HG02943 (cell line): ENCODE measurements at regions not wholly inside any gene's neighbourhood (a gene's known extent, or its start where the extent isn't known, plus 50 kb on each side); places are given as distances from the start of the nearest gene placed in this dataset.
"Not testable (repeated sequence)": the region's sequence is repeated elsewhere in the genome, so short reads cannot be mapped to it uniquely, and the experiment has no call there.

Experiments
- ATAC-seq: cut with Tn5 transposase; IDR thresholded peaks from one replicate; pipeline ENCODE4 v1.9.1; 2021; ENCODE audit warnings: mild to moderate bottlenecking, low read depth, moderate library complexity; ENCODE audit not compliant: unreplicated experiment

- ATAC-seq, result no peak
These were observed 266.0 kb upstream of the SDK2 start for GRCh38 chr17:73910206-73910605.

GRCh38 chr17:73910821-73911515, 266.7 kb upstream of the SDK2 start:
- no peak for ATAC-seq

- ATAC-seq, result no peak
These were observed 267.6 kb upstream of the SDK2 start for GRCh38 chr17:73911726-73912372.

- no peak for ATAC-seq
These were observed 268.1 kb upstream of the SDK2 start for GRCh38 chr17:73912373-73912746.

- ATAC-seq, result no peak
These were observed 270.5 kb upstream of the SDK2 start for GRCh38 chr17:73914536-73915274.

GRCh38 chr17:73919033-73919432, 274.8 kb upstream of the SDK2 start:
- not testable (repeated sequence) for ATAC-seq

- ATAC-seq, result no peak
These were observed 277.1 kb upstream of the SDK2 start for GRCh38 chr17:73921306-73921705.

- ATAC-seq, result no peak
These were observed 279.2 kb upstream of the RPL38 start for GRCh38 chr17:73924114-73924908.

- no peak for ATAC-seq
These were observed 278.6 kb upstream of the RPL38 start for GRCh38 chr17:73924909-73925186.

GRCh38 chr17:73929860-73930430, 273.5 kb upstream of the RPL38 start:
- ATAC-seq, result no peak

GRCh38 chr17:73932216-73932749, 271.2 kb upstream of the RPL38 start:
- no peak for ATAC-seq

GRCh38 chr17:73933164-73933766, 270.2 kb upstream of the RPL38 start:
- no peak for ATAC-seq

- no peak for ATAC-seq
These were observed 269.6 kb upstream of the RPL38 start for GRCh38 chr17:73933871-73934270.

GRCh38 chr17:73934696-73935095, 268.8 kb upstream of the RPL38 start:
- ATAC-seq, result no peak

GRCh38 chr17:73936908-73937627, 266.4 kb upstream of the RPL38 start:
- ATAC-seq, result no peak

- ATAC-seq, result no peak
These were observed 264.8 kb upstream of the RPL38 start for GRCh38 chr17:73938706-73939105.

- ATAC-seq, result no peak
These were observed 263.7 kb upstream of the RPL38 start for GRCh38 chr17:73939806-73940205.

- ATAC-seq, result no peak
These were observed 263.0 kb upstream of the RPL38 start for GRCh38 chr17:73940511-73940910.

GRCh38 chr17:73941919-73942530, 261.5 kb upstream of the RPL38 start:
- ATAC-seq, result no peak
